SKM-1 treated with dmso at 0.1 percent for 144 hours (cell line): ENCODE measurements at regions not wholly inside any gene's neighbourhood (a gene's known extent, or its start where the extent isn't known, plus 50 kb on each side); places are given as distances from the start of the nearest gene placed in this dataset.
"Not testable (repeated sequence)": the region's sequence is repeated elsewhere in the genome, so short reads cannot be mapped to it uniquely, and the experiment has no call there.

Source experiments
- DNase-seq: peaks from one replicate; lab custom pipeline; 2025; ENCODE audit not compliant: unreplicated experiment; lab: John Stamatoyannopoulos, UW

GRCh38 chr16:88199296-88200153 lies 183.2 kb upstream of the ZNF469 start:
- DNase-seq: not testable (repeated sequence)

- not testable (repeated sequence) for DNase-seq
Observed at GRCh38 chr16:88200154-88200895, 182.4 kb upstream of the ZNF469 start.

DNA sequence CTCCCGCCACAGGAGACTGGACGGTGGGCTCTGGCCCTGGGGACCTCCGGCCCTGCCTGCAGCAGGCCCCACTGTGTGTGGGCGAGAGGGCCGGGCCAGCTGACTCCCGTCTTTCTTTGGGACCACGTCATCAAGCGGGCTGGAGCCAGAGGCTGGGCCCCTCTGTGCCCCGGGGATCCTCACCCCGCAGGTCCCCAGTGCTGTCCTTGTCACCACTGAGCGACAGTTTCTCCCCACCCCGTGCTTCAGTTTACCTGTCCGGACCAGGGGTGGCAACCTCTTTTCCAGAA lies 181.9 kb upstream of the ZNF469 start:
- DNase-seq: no peak

GRCh38 chr16:88201611-88202010 lies 181.1 kb upstream of the ZNF469 start:
- DNase-seq: not testable (repeated sequence)

DNA sequence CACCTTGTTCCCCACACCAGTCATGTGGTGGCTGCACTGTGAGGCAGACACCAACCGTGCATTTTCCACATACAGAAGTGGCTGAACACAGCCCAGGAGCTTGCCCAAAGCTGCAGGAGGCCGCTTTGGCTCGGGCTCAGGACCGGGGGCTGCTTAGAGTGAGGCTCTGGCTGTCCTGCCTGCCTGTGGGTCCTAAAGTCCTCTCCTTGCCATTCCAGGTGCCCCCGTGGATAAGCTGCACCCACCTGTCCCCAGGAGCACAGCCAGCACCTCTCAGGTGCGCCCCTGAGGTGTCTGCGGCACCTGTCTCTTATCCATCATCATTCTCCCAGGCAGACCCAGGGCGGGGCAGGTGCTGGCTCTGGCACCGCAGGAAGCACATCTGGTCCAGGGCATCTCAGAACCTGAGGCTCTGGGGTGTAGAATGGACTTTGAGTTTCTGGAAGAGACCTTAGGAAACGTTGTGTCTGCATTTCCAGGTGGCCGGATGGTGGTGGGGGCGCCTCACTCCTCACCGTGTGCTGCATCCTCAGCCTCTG lies 180.5 kb upstream of the ZNF469 start:
- no peak for DNase-seq

- not testable (repeated sequence) for DNase-seq
Observed at GRCh38 chr16:88202856-88203681, 179.7 kb upstream of the ZNF469 start.

- DNase-seq: not testable (repeated sequence)
Observed at GRCh38 chr16:88204131-88205110, 178.3 kb upstream of the ZNF469 start.

- DNase-seq: not testable (repeated sequence)
Observed at GRCh38 chr16:88205482-88205881, 177.3 kb upstream of the ZNF469 start.

GRCh38 chr16:88206006-88206405 lies 176.8 kb upstream of the ZNF469 start:
- DNase-seq: not testable (repeated sequence)

- not testable (repeated sequence) for DNase-seq
Observed at GRCh38 chr16:88206516-88206915, 176.2 kb upstream of the ZNF469 start.

DNA sequence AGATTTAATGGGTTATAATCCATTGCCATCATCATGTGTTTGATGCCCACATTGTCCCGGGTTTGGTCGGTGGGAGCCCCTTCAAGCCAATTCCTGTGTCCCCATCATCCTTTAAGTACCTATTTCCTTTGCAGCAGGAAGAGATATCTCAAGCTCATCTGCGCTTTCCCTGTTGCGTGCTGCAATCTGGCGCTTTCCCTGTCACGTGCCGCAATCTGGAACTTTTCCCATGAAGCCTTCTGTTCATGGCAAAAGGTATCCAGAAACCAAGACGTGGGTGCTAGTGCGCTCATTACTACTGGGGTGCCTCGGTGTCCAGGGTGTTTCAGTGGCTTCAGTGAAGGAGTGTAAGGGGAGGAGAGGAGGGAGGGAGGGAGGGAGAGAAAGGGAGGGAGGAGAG lies 174.6 kb upstream of the ZNF469 start:
- DNase-seq: no peak

DNA sequence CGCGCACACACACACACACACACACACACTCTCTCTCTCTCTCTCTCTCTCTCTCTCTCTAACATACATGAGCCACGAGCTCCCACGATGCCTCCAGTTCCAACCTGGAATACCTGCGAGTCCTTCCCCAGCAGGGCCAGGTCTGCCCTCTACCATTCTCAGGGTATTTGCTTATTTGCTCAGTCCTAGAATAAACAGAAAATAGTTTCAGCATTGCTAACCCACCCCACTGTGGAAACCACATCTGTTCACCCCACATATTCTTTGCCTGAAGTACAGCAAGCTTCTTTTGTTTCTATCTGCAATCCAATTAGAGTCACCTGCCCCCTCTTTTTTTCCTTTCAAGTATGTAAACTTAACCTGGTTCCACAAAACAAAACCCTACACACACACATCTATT lies 174.0 kb upstream of the ZNF469 start:
- DNase-seq: not testable (repeated sequence)

DNA sequence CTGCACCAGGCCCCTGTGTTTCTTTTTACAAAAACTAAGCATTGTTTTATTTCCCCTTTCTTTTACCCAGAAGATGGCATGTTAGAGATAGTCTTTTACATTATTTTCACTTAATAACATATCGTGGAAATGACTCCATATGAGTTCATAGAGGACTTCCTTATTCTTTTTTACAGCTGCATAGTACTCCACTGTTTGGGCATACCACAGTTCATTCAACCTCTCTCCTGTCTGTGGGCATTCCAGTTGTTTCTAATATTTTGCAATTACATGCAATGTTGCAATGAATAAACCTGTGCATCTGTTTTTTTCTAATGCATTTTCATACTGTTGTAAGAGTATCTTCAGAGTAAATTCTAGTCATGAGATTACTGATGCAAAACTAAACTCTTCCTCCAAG lies 173.2 kb upstream of the ZNF469 start:
- DNase-seq: not testable (repeated sequence)

DNA sequence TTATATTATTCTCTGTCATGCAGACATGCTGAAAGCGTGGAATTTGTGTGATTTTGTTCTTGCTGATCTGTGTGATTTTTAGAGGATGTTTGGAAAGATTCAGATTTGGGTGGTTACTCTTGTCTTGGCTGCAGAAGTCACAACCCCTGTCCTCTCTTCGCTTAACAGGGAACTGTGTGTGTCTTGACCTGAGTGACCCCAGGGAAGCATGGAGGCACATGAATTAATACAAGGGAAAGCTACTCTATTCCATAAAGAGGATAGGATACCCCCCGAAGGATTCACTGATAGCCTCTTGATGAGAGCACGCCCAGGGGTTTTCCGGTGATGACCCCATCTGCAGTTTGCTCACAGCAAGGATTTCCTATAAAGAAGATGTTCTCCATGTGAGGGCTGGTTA lies 168.8 kb upstream of the ZNF469 start:
- not testable (repeated sequence) for DNase-seq

- not testable (repeated sequence) for DNase-seq
Observed at GRCh38 chr16:88221001-88221761, 161.6 kb upstream of the ZNF469 start.

DNA sequence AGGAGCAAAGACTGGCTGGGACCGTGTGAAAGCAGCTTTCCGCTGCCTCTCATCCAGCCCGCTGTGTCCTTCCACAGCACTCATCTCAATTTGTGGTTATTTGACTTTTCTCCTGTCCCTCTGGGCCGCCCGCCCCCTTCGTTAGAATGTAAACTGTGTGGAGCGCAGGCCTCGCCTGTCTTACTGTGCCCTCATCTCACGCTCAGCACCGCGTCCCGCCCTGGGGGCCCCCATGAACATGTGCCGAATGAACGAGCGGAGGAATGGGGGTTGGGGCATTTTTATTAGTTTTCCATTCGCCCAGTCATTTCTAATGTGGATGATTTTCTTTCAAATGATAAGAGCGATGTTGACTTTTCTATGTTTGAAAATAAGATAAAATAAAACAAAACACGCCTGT lies 159.1 kb upstream of the ZNF469 start:
- not testable (repeated sequence) for DNase-seq

GRCh38 chr16:88224131-88224898 lies 158.4 kb upstream of the ZNF469 start:
- DNase-seq: not testable (repeated sequence)

DNA sequence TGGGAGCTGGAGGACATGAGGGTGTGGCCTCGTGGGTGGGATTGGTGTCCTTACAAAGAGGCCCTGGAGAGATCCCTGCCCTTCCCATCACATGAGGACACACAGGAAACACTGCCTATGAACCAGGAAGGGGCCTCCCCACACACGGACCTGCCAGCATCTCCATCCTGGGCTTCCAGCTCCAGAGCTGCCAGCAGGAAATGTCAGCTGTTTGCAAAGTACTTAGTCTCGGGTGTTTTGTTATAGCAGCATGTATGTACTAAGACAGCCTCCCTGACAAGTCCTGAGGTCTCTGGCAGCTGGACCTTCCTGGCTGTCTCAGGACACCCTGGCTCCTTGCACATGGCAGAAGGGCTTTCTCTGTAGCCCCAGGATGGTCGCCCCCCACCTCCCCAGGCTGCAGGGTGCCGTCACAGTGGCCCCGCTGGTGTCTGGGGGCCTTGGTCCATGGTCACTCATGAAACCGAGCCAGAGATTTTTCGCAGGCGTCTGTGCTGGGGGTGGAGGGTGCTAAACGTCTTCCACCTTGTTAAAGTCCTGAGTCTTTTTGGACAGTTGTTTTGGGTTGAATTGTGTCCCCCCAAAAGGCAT lies 157.0 kb upstream of the ZNF469 start:
- not testable (repeated sequence) for DNase-seq
